Loucy (cell line): ENCODE measurements at regions not wholly inside any gene's neighbourhood (a gene's known extent, or its start where the extent isn't known, plus 50 kb on each side); places are given as distances from the start of the nearest gene placed in this dataset.

Source experiments
- EZH2phosphoT487 ChIP-seq: fragments of 200-600 bp; IDR thresholded peaks from 2 replicates; pipeline ENCODE4 v1.6.1; 2018; ENCODE audit warnings: antibody characterized with exemption, mild to moderate bottlenecking, moderate library complexity, borderline replicate concordance
- TF ChIP-seq, protein P1 (sequence below): fragments of 200-600 bp; sonication (generic); conservative IDR thresholded peaks from 2 replicates; pipeline ENCODE4 v1.5.1; 2014; ENCODE audit warnings: mild to moderate bottlenecking, antibody characterized with exemption, low read length

- TF ChIP-seq, protein P1, sequence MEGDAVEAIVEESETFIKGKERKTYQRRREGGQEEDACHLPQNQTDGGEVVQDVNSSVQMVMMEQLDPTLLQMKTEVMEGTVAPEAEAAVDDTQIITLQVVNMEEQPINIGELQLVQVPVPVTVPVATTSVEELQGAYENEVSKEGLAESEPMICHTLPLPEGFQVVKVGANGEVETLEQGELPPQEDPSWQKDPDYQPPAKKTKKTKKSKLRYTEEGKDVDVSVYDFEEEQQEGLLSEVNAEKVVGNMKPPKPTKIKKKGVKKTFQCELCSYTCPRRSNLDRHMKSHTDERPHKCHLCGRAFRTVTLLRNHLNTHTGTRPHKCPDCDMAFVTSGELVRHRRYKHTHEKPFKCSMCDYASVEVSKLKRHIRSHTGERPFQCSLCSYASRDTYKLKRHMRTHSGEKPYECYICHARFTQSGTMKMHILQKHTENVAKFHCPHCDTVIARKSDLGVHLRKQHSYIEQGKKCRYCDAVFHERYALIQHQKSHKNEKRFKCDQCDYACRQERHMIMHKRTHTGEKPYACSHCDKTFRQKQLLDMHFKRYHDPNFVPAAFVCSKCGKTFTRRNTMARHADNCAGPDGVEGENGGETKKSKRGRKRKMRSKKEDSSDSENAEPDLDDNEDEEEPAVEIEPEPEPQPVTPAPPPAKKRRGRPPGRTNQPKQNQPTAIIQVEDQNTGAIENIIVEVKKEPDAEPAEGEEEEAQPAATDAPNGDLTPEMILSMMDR, result no peak
- no peak for TF ChIP-seq EZH2phosphoT487
Measured at GRCh38 chr3:140843656-140844055, 98.0 kb upstream of the SLC25A36 start.
